Gastroesophageal sphincter (tissue), 4 donors: ENCODE measurements at regions not wholly inside any gene's neighbourhood (a gene's known extent, or its start where the extent isn't known, plus 50 kb on each side); places are given as distances from the start of the nearest gene placed in this dataset.

ENCODE experiments used
- ATAC-seq: fragments of 150-250 bp; one replicate; pipeline ENCODE4 v1.9.1; 2016; ENCODE audit warnings: mild to moderate bottlenecking, moderate library complexity
- H3K27ac ChIP-seq, 4 donors: fragments of 200-600 bp; sonication (generic) in 3 of 4; 1 replicate in 3 of 4; 2 replicates in 1 of 4; pipeline ENCODE4 v1.5.1; 2016 to 2019
- H3K27me3 ChIP-seq: fragments of 200-600 bp; sonication (generic); one replicate; pipeline ENCODE4 v1.5.1; 2019
- H3K36me3 ChIP-seq, 2 donors: fragments of 200-600 bp; sonication (generic); one replicate each; pipeline ENCODE4 v1.5.1; 2019; ENCODE audit warnings: control low read depth in 1 of 2
- H3K4me1 ChIP-seq, 3 donors: fragments of 200-600 bp; sonication (generic); 1 replicate in 2 of 3; 2 replicates in 1 of 3; pipeline ENCODE4 v1.5.1; 2016 to 2019; ENCODE audit warnings: control low read depth in 2 of 3
- H3K4me3 ChIP-seq, 2 donors: fragments of 200-600 bp; sonication (generic); one replicate each; pipeline ENCODE4 v1.5.1; 2019; ENCODE audit warnings: mild to moderate bottlenecking in 1 of 2, moderate library complexity in 1 of 2
- H3K9me3 ChIP-seq, 3 donors: fragments of 200-600 bp; sonication (generic); one replicate each; pipeline ENCODE4 v1.5.1; 2017 to 2019; ENCODE audit warnings: control low read depth in 2 of 3
- CTCF ChIP-seq, 4 experiments: fragments of 200-600 bp in 2 of 4; fragments of 450-650 bp in 2 of 4; sonication (generic) in 1 of 4; IDR thresholded peaks; one replicate each; pipeline ENCODE4 v1.5.1; 2017 to 2019; ENCODE audit warnings: antibody characterized with exemption in 4 of 4, mild to moderate bottlenecking in 2 of 4, moderate library complexity in 2 of 4
- EP300 ChIP-seq: sonication (generic); formaldehyde crosslinking; IDR thresholded peaks from one replicate; pipeline ENCODE4 v1.6.1; 2017; ENCODE audit warnings: antibody characterized with exemption, mild to moderate bottlenecking
- POLR2A ChIP-seq, 2 donors: fragments of 450-650 bp; IDR thresholded peaks; one replicate each; pipeline ENCODE4 v1.6.1; 2017; ENCODE audit warnings: antibody characterized with exemption in 2 of 2, mild to moderate bottlenecking in 2 of 2, moderate library complexity in 1 of 2
- POLR2AphosphoS5 ChIP-seq: sonication (generic); formaldehyde crosslinking; IDR thresholded peaks from one replicate; pipeline ENCODE4 v1.6.1; 2017; ENCODE audit warnings: antibody characterized with exemption
- WGBS, 2 donors: methylation state at CpG; one replicate each; pipeline ENCODE4 v1.1.5; 2018; ENCODE audit warnings: low coverage in 1 of 2; 5-methylcytosine and 5-hydroxymethylcytosine counted together

GRCh38 chr18:11320986-11321385 lies 171.6 kb upstream of the PIEZO2 start:
- WGBS, 2 donors: 48 to 64% methylated on average over 2 to 11 of the region's 11 CpGs
- H3K9me3 ChIP-seq: no peaks in the 10 kb centered on the region
- no peak overlapping the region for H3K4me3 ChIP-seq
- ATAC-seq: no peak
- no peak overlapping the region for H3K27ac ChIP-seq
- H3K4me1 ChIP-seq: no peaks in the 10 kb centered on the region
- TF ChIP-seq EP300 (no peak), POLR2AphosphoS5 (no peak), POLR2A (IDR thresholded peaks at IDR 0.05) (no peak), CTCF (IDR thresholded peaks at IDR 0.05) (no peak)
- H3K27me3 ChIP-seq: no peaks in the 10 kb centered on the region
- H3K36me3 ChIP-seq: no peaks in the 10 kb centered on the region

- H3K27me3 ChIP-seq: no peaks in the 10 kb centered on the region
- H3K27ac ChIP-seq: no peak overlapping the region
- TF ChIP-seq POLR2AphosphoS5: no peak
- TF ChIP-seq CTCF (IDR thresholded peaks at IDR 0.05): no peak
- no peak for TF ChIP-seq POLR2A (IDR thresholded peaks at IDR 0.05)
- no peak for TF ChIP-seq EP300
- H3K36me3 ChIP-seq: no peaks in the 10 kb centered on the region
- H3K4me3 ChIP-seq: no peak overlapping the region
- ATAC-seq: no peak
- no peaks in the 10 kb centered on the region for H3K4me1 ChIP-seq
- no peaks in the 10 kb centered on the region for H3K9me3 ChIP-seq
Measured at GRCh38 chr18:11316546-11316945, 167.2 kb upstream of the PIEZO2 start.

GRCh38 chr18:11310476-11311086 lies 161.2 kb upstream of the PIEZO2 start:
- H3K36me3 ChIP-seq: no peaks in the 10 kb centered on the region
- H3K4me1 ChIP-seq: no peaks in the 10 kb centered on the region
- whole genome bisulfite sequencing, 2 donors: 86 to 100% methylated on average over 1 of the region's 1 CpG
- no peak overlapping the region for H3K4me3 ChIP-seq
- ATAC-seq: no peak
- no peaks in the 10 kb centered on the region for H3K9me3 ChIP-seq
- H3K27ac ChIP-seq: no peak overlapping the region
- TF ChIP-seq POLR2AphosphoS5 (no peak), CTCF (IDR thresholded peaks at IDR 0.05) (peak in 3 of 4 experiments; percentile 15 to 56 (median 20))
- no peaks in the 10 kb centered on the region for H3K27me3 ChIP-seq

- Histone ChIP-seq H3K4me1 (no peaks in the 10 kb centered on the region), H3K9me3 (no peaks in the 10 kb centered on the region), H3K27ac (no peak overlapping the region), H3K4me3 (no peak overlapping the region), H3K36me3 (no peaks in the 10 kb centered on the region), H3K27me3 (no peaks in the 10 kb centered on the region)
- ATAC-seq: no peak
- 86 to 97% methylated on average over 1 to 3 of the region's 3 CpGs for WGBS, 2 donors
- no peak for TF ChIP-seq EP300
- TF ChIP-seq CTCF (IDR thresholded peaks at IDR 0.05): no peak
- no peak for TF ChIP-seq POLR2AphosphoS5
- no peak for TF ChIP-seq POLR2A (IDR thresholded peaks at IDR 0.05)
Measured at GRCh38 chr18:11309172-11309571, 159.8 kb upstream of the PIEZO2 start.

- no peak for ATAC-seq
- TF ChIP-seq POLR2A (IDR thresholded peaks at IDR 0.05) (no peak), CTCF (IDR thresholded peaks at IDR 0.05) (no peak), EP300 (no peak), POLR2AphosphoS5 (no peak)
Measured at GRCh38 chr18:11308499-11308898, 159.1 kb upstream of the PIEZO2 start.

More at GRCh38 chr18:11308499-11308898, 159.1 kb upstream of the PIEZO2 start:
- 83% methylated on average over 5 of the region's 5 CpGs; no CpG with 5 or more reads in 1 of the 2 donors for WGBS, 2 donors
- Histone ChIP-seq H3K27me3 (no peaks in the 10 kb centered on the region), H3K27ac (no peak overlapping the region), H3K9me3 (no peaks in the 10 kb centered on the region), H3K4me3 (no peak overlapping the region), H3K4me1 (no peaks in the 10 kb centered on the region), H3K36me3 (no peaks in the 10 kb centered on the region)
